ENCODE measurements at regions not wholly inside any gene's neighbourhood (a gene's known extent, or its start where the extent isn't known, plus 50 kb on each side); places are given as distances from the start of the nearest gene placed in this dataset.
"Not testable (repeated sequence)": the region's sequence is repeated elsewhere in the genome, so short reads cannot be mapped to it uniquely, and the experiment has no call there.

- Mint-ChIP-seq H3K4me3 (no peak overlapping the region), H3K4me1 (no peaks in the 10 kb centered on the region), H3K9me3 (peaks cover 3% of the 10 kb centered on the region), H3K27ac (no peak overlapping the region), H3K36me3 (no peaks in the 10 kb centered on the region)
- no peak for ATAC-seq
- DNase-seq (ENCODE audit: low spot score in 2 of 2), result no peak
Observed at GRCh38 chr18:67406714-67407113, 109.8 kb downstream of the DSEL start.

- Mint-ChIP-seq H3K27ac (no peak overlapping the region), H3K4me1 (no peaks in the 10 kb centered on the region), H3K9me3 (peaks cover 3% of the 10 kb centered on the region), H3K36me3 (no peaks in the 10 kb centered on the region), H3K4me3 (no peak overlapping the region)
- DNase-seq (ENCODE audit: low spot score in 2 of 2) (no peak), ATAC-seq (no peak)
Observed at GRCh38 chr18:67402543-67402942, 114.0 kb downstream of the DSEL start.

DNA sequence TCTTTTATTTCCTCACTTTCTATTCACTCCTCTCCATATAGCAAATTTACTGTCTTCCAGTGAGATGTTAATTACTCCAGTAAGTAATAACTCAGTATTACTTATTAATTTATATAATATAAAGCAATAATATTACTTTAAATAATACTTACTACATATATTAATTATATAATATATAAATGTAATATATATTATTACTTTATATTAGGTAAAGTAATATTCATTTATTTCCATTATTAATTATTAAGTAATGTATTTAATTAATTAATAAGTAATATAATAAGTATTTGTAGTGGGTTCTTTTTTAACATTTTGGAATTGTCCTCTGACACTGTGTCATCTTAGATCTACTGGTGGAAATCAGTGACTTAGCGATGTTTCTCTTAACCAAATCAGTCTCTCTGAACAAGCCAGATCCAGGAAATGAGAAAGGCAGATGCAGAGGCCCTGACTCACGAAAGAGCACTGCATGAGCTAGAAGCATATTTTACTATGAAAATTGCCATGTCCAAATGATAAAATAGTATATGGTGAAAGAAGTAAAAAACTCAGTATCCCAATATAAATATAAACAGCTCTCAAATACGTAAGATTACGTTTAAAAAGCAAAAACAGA, 115.9 kb downstream of the DSEL start:
- ATAC-seq (no peak), DNase-seq (ENCODE audit: low spot score in 2 of 2) (no peak)
- no peaks in the 10 kb centered on the region for H3K36me3 Mint-ChIP-seq
- no peak overlapping the region for H3K4me3 Mint-ChIP-seq
- no peak overlapping the region for H3K27ac Mint-ChIP-seq
- peaks cover 5% of the 10 kb centered on the region for H3K9me3 Mint-ChIP-seq
- no peaks in the 10 kb centered on the region for H3K4me1 Mint-ChIP-seq

- peaks cover 8% of the 10 kb centered on the region for H3K4me1 Mint-ChIP-seq
- DNase-seq (ENCODE audit: low spot score in 2 of 2) (no peak), ATAC-seq (no peak)
- H3K4me3 Mint-ChIP-seq, result no peak overlapping the region
- no peaks in the 10 kb centered on the region for H3K9me3 Mint-ChIP-seq
- no peak overlapping the region for H3K27ac Mint-ChIP-seq
- H3K36me3 Mint-ChIP-seq, result no peaks in the 10 kb centered on the region
Observed at GRCh38 chr18:67386032-67386431, 130.5 kb downstream of the DSEL start.

GRCh38 chr18:67385455-67385854, 131.1 kb downstream of the DSEL start:
- Mint-ChIP-seq H3K27ac (no peak overlapping the region), H3K9me3 (no peaks in the 10 kb centered on the region), H3K4me1 (peaks cover 8% of the 10 kb centered on the region), H3K36me3 (no peaks in the 10 kb centered on the region), H3K4me3 (no peak overlapping the region)
- no peak for DNase-seq (ENCODE audit: low spot score in 2 of 2)
- ATAC-seq, result peak; percentile 71

GRCh38 chr18:67384057-67384456, 132.5 kb downstream of the DSEL start:
- H3K4me3 Mint-ChIP-seq; ATAC-seq; H3K9me3 Mint-ChIP-seq; DNase-seq (ENCODE audit: low spot score in 2 of 2); H3K36me3 Mint-ChIP-seq; H3K27ac Mint-ChIP-seq; H3K4me1 Mint-ChIP-seq: not testable (repeated sequence)

GRCh38 chr18:67381608-67382150, 134.8 kb downstream of the DSEL start:
- H3K27ac Mint-ChIP-seq, result no peak overlapping the region
- no peaks in the 10 kb centered on the region for H3K36me3 Mint-ChIP-seq
- H3K4me3 Mint-ChIP-seq, result no peak overlapping the region
- H3K9me3 Mint-ChIP-seq, result peaks cover 7% of the 10 kb centered on the region
- peaks cover 8% of the 10 kb centered on the region for H3K4me1 Mint-ChIP-seq
- DNase-seq (ENCODE audit: low spot score in 2 of 2) (no peak), ATAC-seq (no peak)

DNA sequence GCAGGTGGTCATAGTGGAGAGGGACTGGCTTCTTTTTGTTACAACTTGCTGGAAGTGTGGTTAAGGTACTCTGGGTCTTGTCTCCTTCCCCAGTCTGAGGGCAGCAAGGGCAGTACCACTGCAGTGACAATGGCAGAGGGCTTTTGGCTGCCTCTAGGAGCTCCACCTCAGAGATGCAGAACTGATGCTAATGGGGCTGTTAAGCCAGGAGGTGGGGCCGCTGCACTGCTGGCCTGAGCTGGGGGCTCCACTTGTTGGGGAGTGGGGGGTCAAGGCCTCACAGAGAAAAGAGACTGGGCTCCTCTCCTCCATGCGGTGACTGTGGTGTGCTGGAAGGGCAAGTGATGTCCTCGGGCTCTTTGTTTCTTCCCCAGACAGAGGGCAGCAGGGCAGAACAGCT, 135.7 kb downstream of the DSEL start:
- H3K9me3 Mint-ChIP-seq, result peaks cover 7% of the 10 kb centered on the region
- H3K36me3 Mint-ChIP-seq, result no peaks in the 10 kb centered on the region
- peaks cover 8% of the 10 kb centered on the region for H3K4me1 Mint-ChIP-seq
- ATAC-seq, result no peak
- H3K4me3 Mint-ChIP-seq, result no peak overlapping the region
- no peak for DNase-seq (ENCODE audit: low spot score in 2 of 2)
- H3K27ac Mint-ChIP-seq, result no peak overlapping the region

GRCh38 chr18:67379981-67380380, 136.5 kb downstream of the DSEL start:
- no peak overlapping the region for H3K27ac Mint-ChIP-seq
- peaks cover 7% of the 10 kb centered on the region for H3K9me3 Mint-ChIP-seq
- H3K4me1 Mint-ChIP-seq, result no peaks in the 10 kb centered on the region
- no peaks in the 10 kb centered on the region for H3K36me3 Mint-ChIP-seq
- H3K4me3 Mint-ChIP-seq, result no peak overlapping the region
- ATAC-seq, result no peak
- DNase-seq (ENCODE audit: low spot score in 2 of 2), result no peak

GRCh38 chr18:67376372-67376771, 140.1 kb downstream of the DSEL start:
- Mint-ChIP-seq H3K36me3 (no peaks in the 10 kb centered on the region), H3K27ac (no peak overlapping the region), H3K4me1 (no peaks in the 10 kb centered on the region), H3K4me3 (no peak overlapping the region), H3K9me3 (peaks cover 7% of the 10 kb centered on the region)
- DNase-seq (ENCODE audit: low spot score in 2 of 2) (no peak), ATAC-seq (no peak)

DNA sequence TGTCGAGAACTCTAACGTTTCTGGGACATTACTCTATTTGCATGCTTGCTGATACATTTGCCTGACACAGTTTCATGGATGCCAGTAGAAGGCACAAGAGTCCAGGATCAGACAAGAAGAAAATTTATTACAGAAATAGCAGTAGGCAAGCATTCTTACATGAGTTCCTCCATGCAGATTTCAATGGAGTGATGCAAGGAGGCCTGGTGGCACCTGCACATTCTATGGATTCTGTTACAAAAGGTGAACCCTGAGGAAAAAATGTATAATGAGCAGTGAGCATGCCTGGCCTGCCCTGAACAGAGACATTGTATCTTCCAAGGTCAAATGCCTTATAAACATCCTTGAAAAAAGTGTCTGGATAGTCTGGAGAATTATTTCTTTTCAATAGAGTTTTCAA, 142.9 kb downstream of the DSEL start:
- Mint-ChIP-seq H3K4me1 (no peaks in the 10 kb centered on the region), H3K27ac (no peak overlapping the region), H3K4me3 (no peak overlapping the region), H3K36me3 (no peaks in the 10 kb centered on the region), H3K9me3 (peaks cover 6% of the 10 kb centered on the region)
- DNase-seq (ENCODE audit: low spot score in 2 of 2) (no peak), ATAC-seq (no peak)

DNA sequence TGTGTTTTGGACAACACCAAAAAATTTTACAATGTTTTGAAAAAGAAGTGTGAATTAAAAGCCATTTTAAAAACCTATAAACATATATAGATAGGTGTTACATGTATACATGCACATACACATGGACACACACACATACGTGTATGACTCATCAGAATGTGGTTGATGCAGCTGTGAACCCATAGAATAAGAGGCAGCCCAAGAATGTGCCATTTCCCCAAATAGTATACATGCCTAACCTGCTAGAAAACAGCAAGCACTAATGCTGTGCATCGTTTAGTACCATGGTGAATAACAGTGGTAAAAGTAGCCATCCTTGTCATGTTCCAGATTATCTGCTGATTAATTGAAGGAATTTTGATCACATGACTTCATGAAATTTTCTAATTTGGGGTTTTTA, 149.0 kb downstream of the DSEL start:
- H3K9me3 Mint-ChIP-seq, result no peaks in the 10 kb centered on the region
- no peak overlapping the region for H3K4me3 Mint-ChIP-seq
- no peaks in the 10 kb centered on the region for H3K36me3 Mint-ChIP-seq
- no peaks in the 10 kb centered on the region for H3K4me1 Mint-ChIP-seq
- ATAC-seq (peak; percentile 82), DNase-seq (ENCODE audit: low spot score in 2 of 2) (no peak)
- no peak overlapping the region for H3K27ac Mint-ChIP-seq

DNA sequence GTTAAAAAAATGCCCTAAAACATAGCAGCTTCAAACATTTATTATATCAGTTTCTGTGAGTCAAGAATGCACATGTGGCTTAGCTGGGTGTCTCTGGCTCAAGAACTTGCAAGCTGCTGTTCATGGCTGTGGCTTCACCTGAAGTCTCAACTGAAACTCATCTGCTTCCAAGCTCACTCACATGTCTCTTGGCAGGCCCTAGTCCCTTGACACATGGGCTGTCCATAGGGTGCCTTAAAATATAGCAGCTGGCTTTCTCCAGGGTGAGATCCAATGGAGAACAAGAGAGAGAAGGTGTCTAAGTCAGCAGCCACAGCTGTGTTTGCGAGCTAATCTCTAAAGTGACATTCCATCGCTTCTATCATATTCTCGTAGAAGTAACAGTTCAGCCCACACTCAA, 152.8 kb downstream of the DSEL start:
- no peaks in the 10 kb centered on the region for H3K9me3 Mint-ChIP-seq
- H3K27ac Mint-ChIP-seq, result no peak overlapping the region
- peaks cover 17% of the 10 kb centered on the region for H3K4me1 Mint-ChIP-seq
- no peaks in the 10 kb centered on the region for H3K36me3 Mint-ChIP-seq
- ATAC-seq (no peak), DNase-seq (ENCODE audit: low spot score in 2 of 2) (no peak)
- H3K4me3 Mint-ChIP-seq, result no peak overlapping the region

DNA sequence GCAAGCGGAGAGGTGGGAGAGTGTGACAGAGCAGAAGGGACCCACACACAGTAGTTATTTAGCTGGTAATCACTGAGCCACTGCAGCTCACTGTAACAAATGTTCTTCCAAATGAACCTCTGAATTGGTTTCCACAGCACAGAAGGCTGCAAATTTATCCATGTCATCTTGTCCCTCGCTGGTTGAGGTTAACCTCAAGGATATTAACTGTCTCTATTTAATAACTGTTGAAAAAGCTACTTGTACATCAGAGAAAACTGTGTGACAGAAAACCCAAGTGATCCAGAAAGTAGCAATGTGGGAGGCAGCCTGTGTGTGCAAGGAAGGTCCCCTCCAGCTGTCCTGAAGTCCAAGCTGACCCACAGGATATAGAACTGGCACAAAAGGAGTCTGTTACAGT, 153.6 kb downstream of the DSEL start:
- DNase-seq (ENCODE audit: low spot score in 2 of 2) (no peak), ATAC-seq (no peak)
- Mint-ChIP-seq H3K9me3 (no peaks in the 10 kb centered on the region), H3K4me1 (peaks cover 18% of the 10 kb centered on the region), H3K36me3 (no peaks in the 10 kb centered on the region), H3K4me3 (no peak overlapping the region), H3K27ac (no peak overlapping the region)

DNA sequence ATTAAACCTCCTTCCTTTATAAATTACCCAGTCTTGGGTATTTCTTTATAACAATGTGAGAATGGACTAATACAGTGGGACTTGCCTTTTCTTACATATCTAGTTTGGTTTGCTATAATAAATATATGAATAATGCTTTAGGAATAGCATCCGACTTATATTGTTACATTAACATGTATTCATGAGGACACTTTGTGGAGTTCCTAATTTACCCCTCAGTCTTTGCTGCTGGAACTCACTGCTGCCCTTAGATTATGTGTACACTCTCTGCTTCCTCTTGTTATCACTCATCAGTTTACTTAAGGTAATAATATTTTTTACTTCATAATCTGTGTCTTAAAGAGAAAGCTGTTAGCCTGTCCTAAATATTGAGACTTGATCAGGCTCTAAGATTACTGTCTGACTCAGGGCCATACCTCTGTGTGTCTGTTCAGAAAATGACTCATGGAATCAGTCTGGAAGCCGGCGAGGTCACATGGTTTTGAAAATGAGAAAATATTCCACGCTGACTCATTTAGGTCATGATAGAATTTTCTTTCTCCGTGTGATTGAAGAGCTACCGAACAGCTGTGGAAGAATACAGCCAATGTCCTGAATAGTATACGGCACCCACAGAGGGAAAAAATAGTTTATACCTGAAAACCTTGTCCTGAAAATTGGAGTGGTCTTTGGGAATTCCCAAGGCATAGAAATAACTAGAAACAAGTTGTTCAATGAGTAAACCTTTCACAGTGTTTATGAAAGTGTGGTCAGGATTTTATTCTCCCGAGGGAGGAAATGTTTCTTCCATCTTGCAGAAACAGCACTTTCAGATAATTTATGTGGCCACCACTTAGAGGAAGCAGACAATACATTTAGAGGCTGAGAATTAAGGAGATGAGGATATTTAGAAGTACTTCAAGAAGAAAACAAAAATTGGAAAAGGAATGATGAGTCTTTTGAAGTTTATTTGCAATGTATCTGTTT, 156.4 kb downstream of the DSEL start:
- Mint-ChIP-seq H3K4me1 (peaks cover 23% of the 10 kb centered on the region), H3K36me3 (no peaks in the 10 kb centered on the region), H3K9me3 (peaks cover 3% of the 10 kb centered on the region), H3K4me3 (peak overlapping the region; percentile 46), H3K27ac (peak overlapping the region; percentile 64)
- ATAC-seq (peak; percentile 99), DNase-seq (ENCODE audit: low spot score in 2 of 2) (no peak)

- no peak for ATAC-seq
- Mint-ChIP-seq H3K27ac (no peak overlapping the region), H3K4me1 (peaks cover 23% of the 10 kb centered on the region), H3K4me3 (no peak overlapping the region), H3K9me3 (peaks cover 3% of the 10 kb centered on the region), H3K36me3 (no peaks in the 10 kb centered on the region)
- no peak for DNase-seq (ENCODE audit: low spot score in 2 of 2)
Observed at GRCh38 chr18:67358947-67359346, 157.6 kb downstream of the DSEL start.
